Effector CD8-positive, alpha-beta T cell (primary cell): ENCODE measurements at regions not wholly inside any gene's neighbourhood (a gene's known extent, or its start where the extent isn't known, plus 50 kb on each side); places are given as distances from the start of the nearest gene placed in this dataset.
"Not testable (repeated sequence)": the region's sequence is repeated elsewhere in the genome, so short reads cannot be mapped to it uniquely, and the experiment has no call there.

Experiments
- DNase-seq: peaks from one replicate; lab custom pipeline; 2025; lab: John Stamatoyannopoulos, UW

- DNase-seq = no peak
Observed at GRCh38 chr5:8714861-8715260, 831.0 kb downstream of the SEMA5A start.

GRCh38 chr5:8719796-8720195 lies 826.1 kb downstream of the SEMA5A start:
- no peak for DNase-seq

- DNase-seq = no peak
Observed at GRCh38 chr5:8720506-8720905, 825.4 kb downstream of the SEMA5A start.

GRCh38 chr5:8721536-8721935 lies 824.3 kb downstream of the SEMA5A start:
- no peak for DNase-seq

GRCh38 chr5:8726383-8727036 lies 819.4 kb downstream of the SEMA5A start:
- DNase-seq = no peak

- DNase-seq = no peak
Observed at GRCh38 chr5:8727396-8727795, 818.5 kb downstream of the SEMA5A start.

GRCh38 chr5:8729437-8729836 lies 816.4 kb downstream of the SEMA5A start:
- no peak for DNase-seq

- no peak for DNase-seq
Observed at GRCh38 chr5:8730194-8730593, 815.7 kb downstream of the SEMA5A start.

GRCh38 chr5:8731110-8731509 lies 814.8 kb downstream of the SEMA5A start:
- DNase-seq = not testable (repeated sequence)

- no peak for DNase-seq
Observed at GRCh38 chr5:8740595-8740994, 805.3 kb downstream of the SEMA5A start.

GRCh38 chr5:8749556-8749955 lies 796.3 kb downstream of the SEMA5A start:
- DNase-seq = no peak

- no peak for DNase-seq
Observed at GRCh38 chr5:8750100-8750499, 795.8 kb downstream of the SEMA5A start.

GRCh38 chr5:8751971-8752370 lies 793.9 kb downstream of the SEMA5A start:
- no peak for DNase-seq

- DNase-seq = no peak
Observed at GRCh38 chr5:8752595-8752994, 793.3 kb downstream of the SEMA5A start.

- DNase-seq = no peak
Observed at GRCh38 chr5:8756498-8757084, 789.3 kb downstream of the SEMA5A start.

- DNase-seq = no peak
Observed at GRCh38 chr5:8765886-8766285, 780.0 kb downstream of the SEMA5A start.

- no peak for DNase-seq
Observed at GRCh38 chr5:8766448-8766847, 779.4 kb downstream of the SEMA5A start.

GRCh38 chr5:8767111-8767510 lies 778.8 kb downstream of the SEMA5A start:
- no peak for DNase-seq

- no peak for DNase-seq
Observed at GRCh38 chr5:8767746-8768145, 778.1 kb downstream of the SEMA5A start.

- DNase-seq = no peak
Observed at GRCh38 chr5:8769631-8770030, 776.2 kb downstream of the SEMA5A start.

- DNase-seq = no peak
Observed at GRCh38 chr5:8770431-8770830, 775.4 kb downstream of the SEMA5A start.

GRCh38 chr5:8773046-8773615 lies 772.7 kb downstream of the SEMA5A start:
- no peak for DNase-seq

- no peak for DNase-seq
Observed at GRCh38 chr5:8784692-8785091, 761.2 kb downstream of the SEMA5A start.

GRCh38 chr5:8788246-8788645 lies 757.6 kb downstream of the SEMA5A start:
- no peak for DNase-seq
